ENCODE measurements at regions not wholly inside any gene's neighbourhood (a gene's known extent, or its start where the extent isn't known, plus 50 kb on each side); places are given as distances from the start of the nearest gene placed in this dataset.

DNA sequence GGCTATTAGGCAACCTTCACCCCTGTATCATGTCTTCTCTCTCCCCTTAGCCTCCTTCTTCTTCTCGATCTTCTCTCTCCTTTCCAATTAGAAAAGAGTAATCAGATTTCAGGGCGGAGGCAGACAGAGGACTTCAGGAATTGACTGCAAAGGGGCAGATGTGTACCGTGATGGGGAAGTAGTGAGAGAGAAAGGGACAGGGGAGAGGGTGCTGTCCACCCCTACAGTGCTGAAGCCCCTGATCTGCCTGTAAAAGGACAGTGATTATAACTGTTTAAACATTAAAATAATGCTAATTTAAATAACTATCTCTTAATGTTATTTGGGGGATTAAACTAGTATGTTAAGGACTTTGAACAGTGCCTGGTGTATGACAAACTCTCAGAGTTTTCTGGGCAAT lies 178.5 kb downstream of the ACTR3 start:
- TF ChIP-seq CTCF (conservative IDR thresholded peaks at IDR 0.05 in 1 of 2, IDR thresholded peaks at IDR 0.05 in 1 of 2; ENCODE audit: low read depth in 1 of 2, low read length in 2 of 2) (no peak), EZH2 (IDR thresholded peaks at IDR 0.05; ENCODE audit: low read length, missing control alignments) (no peak)

Data from fibroblast of lung (primary cell).